HG03442 (cell line): ENCODE measurements at regions not wholly inside any gene's neighbourhood (a gene's known extent, or its start where the extent isn't known, plus 50 kb on each side); places are given as distances from the start of the nearest gene placed in this dataset.
"Not testable (repeated sequence)": the region's sequence is repeated elsewhere in the genome, so short reads cannot be mapped to it uniquely, and the experiment has no call there.

ENCODE experiments used
- ATAC-seq: cut with Tn5 transposase; IDR thresholded peaks from one replicate; pipeline ENCODE4 v1.9.1; 2021; ENCODE audit warnings: mild to moderate bottlenecking, moderate library complexity; ENCODE audit not compliant: unreplicated experiment

- ATAC-seq = no peak
Measured at GRCh38 chr1:56285554-56286402, 293.6 kb downstream of the PLPP3 start.

GRCh38 chr1:56284928-56285327, 294.4 kb downstream of the PLPP3 start:
- no peak for ATAC-seq

DNA sequence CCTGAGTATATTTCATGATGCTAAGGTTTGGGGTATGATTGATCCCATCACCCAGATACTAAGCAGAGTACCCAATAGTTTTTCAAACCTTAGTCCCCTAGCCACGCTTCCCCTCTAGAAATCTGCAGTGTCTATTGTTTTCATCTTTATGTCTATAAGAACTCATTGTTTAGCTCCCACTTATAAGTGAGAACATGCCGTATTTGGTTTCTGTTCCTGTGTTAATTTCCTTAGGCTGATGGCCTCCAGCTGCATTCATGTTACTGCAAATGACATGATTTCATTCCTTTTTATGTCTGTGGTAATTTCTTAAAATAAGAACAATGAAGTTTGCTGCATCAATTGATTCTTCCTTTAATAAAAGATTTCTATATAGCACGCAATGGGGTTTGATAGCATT, 301.3 kb downstream of the PLPP3 start:
- no peak for ATAC-seq

- no peak for ATAC-seq
Measured at GRCh38 chr1:56268519-56269140, 310.7 kb downstream of the PLPP3 start.

DNA sequence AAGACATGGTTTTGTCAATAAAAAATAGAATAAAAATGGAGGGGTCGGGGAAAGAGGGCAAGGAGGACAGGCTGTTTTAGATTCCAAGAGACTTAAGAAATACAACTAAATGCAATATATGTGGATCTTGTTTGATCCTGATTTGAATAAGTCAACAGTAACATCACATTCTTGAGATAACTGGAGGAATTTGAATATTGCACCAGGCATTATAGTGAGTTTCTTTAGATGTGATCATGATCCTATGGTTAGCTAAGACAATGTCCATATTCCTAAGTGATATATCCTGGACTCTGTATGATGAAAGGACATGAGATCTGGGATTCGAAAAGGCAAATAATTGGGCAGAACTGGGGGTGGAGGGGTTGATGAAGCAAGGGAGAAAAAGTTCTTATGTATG, 311.8 kb downstream of the PLPP3 start:
- no peak for ATAC-seq

DNA sequence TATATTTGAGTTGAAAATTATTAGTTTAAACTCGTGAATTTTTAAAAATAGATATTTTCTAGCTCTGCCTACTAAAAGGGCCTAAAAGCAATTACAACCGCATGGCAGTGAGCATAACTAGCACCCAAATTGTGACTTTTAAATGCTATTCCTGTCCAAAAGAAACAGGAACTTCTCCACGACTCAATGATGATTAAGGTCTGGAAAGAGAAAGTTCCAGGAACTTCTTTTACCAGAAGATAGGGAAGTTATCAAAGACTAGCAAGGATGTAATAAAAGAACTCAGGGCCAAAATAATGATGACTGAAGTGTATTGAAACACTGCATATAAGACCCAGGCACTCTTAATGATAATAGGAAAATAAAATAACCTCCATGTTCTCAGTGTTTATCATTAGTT, 313.0 kb downstream of the PLPP3 start:
- ATAC-seq = no peak

DNA sequence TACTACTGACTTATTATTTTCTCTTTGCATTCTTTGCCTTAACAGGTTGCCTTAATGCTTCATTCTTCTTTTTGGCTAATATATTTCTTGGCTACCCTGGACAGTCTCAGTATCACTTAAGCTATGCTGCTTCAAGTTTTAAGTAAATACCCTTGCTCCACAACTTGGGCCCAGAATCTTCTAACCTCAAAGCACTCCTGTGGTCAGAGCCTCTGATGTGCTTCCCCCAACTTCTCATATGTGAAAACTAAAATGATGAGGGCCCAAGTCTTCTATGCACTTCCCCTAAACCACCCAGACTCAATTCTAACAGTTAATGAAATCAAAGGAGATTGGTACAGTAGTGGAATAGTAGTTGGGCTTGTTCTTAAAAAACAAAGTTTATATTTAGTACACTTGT, 314.1 kb downstream of the PLPP3 start:
- ATAC-seq = no peak

GRCh38 chr1:56263908-56264307, 315.5 kb downstream of the PLPP3 start:
- ATAC-seq = no peak

- no peak for ATAC-seq
Measured at GRCh38 chr1:56258371-56258770, 321.0 kb downstream of the PLPP3 start.

DNA sequence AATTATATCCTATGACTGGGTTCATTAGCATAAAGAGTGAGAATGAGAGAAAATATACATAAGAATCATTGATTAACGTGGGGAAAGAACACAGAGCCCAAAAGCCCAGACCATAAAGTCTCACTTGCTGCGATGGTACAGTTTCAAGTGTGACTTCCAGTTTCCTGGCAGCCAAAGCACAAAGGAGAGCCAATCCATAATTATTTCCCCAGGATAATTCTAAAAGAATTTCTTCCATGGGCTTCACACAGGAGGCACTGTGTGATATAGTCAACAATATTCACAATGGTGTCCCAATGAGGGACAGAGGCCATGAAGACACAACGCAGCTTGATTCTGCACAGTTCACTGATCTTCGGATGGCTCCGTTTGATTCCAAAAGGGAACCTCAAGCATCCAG, 321.6 kb downstream of the PLPP3 start:
- no peak for ATAC-seq

GRCh38 chr1:56256153-56257000, 323.0 kb downstream of the PLPP3 start:
- ATAC-seq = no peak

DNA sequence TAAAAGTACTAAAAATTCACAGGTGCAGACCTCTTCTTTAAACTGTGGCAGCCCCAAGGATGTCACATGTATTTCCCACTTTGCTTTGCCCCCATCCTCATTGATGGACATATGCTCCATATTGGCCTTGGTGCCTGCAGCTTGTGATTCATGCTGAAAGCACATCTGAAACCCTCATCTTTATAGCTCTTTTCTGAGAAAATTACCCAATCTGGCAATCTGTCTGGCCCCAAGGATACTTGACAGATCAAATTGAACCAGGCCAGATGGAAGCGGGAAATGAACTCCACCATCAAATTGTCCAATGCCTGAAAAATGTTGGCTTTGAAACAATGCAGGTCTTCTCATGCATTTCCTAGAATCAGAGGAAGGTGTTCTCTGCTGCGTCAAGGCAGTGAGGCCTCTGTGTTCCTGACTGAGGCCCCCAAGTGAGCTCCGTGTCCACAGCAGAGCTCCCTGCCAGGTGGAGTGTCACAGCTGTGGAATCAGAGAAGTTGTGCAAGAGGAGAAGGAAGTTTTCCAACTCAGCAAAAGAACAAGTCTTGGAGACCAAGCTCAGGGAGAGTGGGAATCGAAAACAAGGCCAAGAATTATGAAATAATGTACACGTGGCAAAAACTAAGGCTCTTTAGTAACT, 323.7 kb downstream of the PLPP3 start:
- no peak for ATAC-seq

DNA sequence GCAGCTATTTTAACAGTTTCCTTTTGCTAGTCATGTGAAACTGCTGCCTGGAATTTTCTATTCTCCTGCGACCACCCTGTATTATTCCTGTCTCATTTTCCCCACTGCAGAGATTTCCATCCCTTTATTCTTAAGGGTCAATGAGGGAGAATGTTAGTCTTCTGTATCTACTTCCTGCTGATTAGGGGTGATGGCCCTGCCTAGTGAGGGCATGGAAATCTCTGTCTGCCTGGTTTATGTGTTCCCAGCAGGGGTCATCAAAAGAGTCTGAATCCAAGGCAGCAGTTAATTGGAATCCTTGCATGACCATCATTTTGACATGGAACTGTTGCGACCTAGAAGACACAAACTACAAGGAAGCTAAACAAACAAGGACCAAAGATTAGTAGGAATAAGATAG, 325.2 kb downstream of the PLPP3 start:
- no peak for ATAC-seq

DNA sequence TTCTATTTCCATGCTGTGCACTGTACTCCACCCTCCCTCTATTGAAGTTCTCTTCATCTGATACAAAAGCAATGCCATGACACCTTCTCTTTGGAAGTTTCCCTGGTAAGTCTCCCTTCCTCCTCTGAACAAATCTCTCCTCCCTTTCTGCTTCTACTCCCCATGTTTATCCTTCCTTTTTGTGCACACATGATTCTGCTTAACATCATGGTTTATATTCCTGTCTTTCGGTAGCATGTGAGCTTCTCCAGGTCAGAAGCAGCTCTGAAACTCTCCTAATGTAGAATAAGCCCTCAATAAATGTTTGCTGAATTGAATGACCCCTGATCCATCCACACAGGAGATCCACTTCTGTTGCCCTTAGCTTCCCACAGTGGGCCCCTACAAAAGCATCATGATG, 328.6 kb downstream of the PLPP3 start:
- ATAC-seq = no peak

DNA sequence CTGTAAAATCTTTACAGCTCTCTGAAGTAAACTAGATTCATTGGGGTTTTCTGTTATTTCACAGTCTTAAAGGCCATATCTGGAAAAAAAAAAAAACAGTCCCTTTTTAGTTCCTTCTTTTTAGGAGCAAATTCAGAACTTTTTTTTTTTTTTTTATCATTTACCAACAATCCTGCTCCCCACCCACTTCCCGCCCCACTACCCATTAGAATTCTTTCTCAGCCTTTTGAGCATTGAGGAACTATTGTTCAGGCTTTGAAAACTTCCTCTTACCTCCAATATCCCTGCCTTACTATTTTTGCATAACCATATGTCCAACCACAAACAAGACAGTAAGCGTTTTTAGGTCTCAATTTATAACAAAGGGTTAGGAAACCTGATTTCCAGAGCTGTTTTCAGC, 330.1 kb downstream of the PLPP3 start:
- no peak for ATAC-seq

- ATAC-seq = no peak
Measured at GRCh38 chr1:56248138-56248537, 331.2 kb downstream of the PLPP3 start.

GRCh38 chr1:56246726-56247125, 332.6 kb downstream of the PLPP3 start:
- not testable (repeated sequence) for ATAC-seq

DNA sequence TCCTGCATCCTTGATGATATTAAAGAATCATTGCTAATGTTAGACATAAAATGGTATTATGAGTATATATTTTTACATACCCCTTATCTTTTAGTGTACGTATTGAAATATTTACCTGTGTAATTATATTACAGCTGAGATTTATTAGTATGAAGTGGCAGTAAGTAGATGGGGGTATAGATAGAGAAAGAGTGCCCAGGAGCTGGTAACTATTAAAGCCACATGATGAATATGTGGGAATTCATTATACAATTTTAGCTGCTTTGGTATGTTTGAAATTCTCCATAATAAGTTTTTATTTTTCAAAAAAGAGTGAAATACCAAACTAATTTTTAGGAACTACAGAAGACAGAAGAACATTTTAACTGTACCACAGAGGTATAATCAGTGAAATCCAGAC, 339.0 kb downstream of the PLPP3 start:
- ATAC-seq = no peak

DNA sequence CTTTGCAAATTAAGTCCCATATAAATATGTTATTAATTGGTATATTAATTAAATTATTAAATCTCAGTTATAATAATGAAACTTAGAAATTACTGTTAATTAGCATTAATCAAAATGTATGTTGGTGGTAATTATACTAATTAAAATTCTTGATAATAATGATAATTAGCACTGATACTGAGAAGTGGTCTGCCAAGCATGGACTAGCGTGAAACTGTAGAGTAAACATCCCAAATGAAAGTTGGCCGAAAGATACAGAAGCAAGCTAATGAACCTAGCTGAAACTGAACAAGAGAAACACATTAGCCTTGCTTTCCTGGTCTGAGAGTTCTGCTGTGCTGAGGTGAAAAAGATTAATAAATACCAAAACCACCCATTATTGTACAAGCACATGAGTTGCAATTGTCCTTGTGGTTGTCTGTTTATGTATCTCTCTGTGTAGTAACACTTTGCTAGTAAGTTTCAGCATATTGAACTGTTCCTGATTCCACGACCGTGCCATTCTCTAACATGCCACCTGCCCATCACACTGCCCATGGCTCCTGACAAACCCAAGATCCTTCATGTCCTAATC, 341.8 kb downstream of the PLPP3 start:
- no peak for ATAC-seq

DNA sequence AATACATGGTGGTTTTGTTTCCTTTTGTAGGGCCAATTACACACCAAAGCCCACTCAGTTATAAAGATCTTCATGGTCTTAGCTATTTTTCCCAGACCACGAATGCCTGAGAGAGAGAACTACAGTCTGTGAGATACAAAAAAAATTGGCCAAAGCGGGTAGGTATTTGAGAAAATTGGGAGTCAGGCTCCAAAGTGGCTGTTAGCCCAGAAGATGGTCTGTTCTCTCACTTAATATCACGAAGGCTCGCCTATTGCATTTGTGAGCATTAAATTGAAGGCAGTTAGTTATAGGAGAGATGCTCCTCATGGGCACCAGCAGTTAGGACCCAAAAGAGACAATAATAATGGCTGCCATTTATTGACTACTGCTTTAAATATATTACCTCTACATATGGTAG, 342.7 kb downstream of the PLPP3 start:
- ATAC-seq = no peak
